HuH-7.5 (cell line): ENCODE measurements at regions not wholly inside any gene's neighbourhood (a gene's known extent, or its start where the extent isn't known, plus 50 kb on each side); places are given as distances from the start of the nearest gene placed in this dataset.
"Not testable (repeated sequence)": the region's sequence is repeated elsewhere in the genome, so short reads cannot be mapped to it uniquely, and the experiment has no call there.

Experiments
- DNase-seq: peaks from one replicate; pipeline ENCODE4 v3.0.0; 2011; ENCODE audit warnings: low spot score

- no peak for DNase-seq
These were observed 186.1 kb downstream of the CAND1 start for GRCh38 chr12:67455236-67455635.

DNA sequence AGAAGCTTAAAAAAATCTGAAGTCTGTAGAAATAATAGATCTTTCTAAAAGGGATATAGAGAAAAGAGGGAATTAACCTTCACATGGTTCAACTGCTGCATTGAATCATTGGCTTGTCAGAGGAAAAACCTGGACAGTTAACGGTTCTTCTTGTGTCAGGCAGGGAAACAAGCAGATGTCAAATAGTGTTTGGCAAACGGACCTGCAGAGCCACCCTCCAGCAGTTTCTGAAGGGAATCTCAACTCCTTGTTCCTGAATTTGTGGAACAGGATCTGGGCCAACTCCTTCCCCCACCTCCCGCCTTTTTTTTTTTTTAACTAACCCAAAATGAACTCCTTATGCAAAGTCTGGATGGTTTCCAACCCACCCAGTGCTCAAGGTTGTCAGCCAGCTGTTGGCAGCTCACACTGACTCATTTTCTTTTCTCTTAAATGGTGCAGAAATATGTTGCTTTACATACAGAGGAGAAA lies 187.3 kb downstream of the CAND1 start:
- no peak for DNase-seq

GRCh38 chr12:67457136-67457535 lies 188.0 kb downstream of the CAND1 start:
- DNase-seq = no peak

- DNase-seq = no peak
These were observed 188.9 kb downstream of the CAND1 start for GRCh38 chr12:67457778-67458665.

- DNase-seq = no peak
These were observed 189.4 kb upstream of the DYRK2 start for GRCh38 chr12:67459173-67459572.

GRCh38 chr12:67459578-67459977 lies 189.0 kb upstream of the DYRK2 start:
- DNase-seq = no peak

GRCh38 chr12:67460388-67460787 lies 188.2 kb upstream of the DYRK2 start:
- no peak for DNase-seq

DNA sequence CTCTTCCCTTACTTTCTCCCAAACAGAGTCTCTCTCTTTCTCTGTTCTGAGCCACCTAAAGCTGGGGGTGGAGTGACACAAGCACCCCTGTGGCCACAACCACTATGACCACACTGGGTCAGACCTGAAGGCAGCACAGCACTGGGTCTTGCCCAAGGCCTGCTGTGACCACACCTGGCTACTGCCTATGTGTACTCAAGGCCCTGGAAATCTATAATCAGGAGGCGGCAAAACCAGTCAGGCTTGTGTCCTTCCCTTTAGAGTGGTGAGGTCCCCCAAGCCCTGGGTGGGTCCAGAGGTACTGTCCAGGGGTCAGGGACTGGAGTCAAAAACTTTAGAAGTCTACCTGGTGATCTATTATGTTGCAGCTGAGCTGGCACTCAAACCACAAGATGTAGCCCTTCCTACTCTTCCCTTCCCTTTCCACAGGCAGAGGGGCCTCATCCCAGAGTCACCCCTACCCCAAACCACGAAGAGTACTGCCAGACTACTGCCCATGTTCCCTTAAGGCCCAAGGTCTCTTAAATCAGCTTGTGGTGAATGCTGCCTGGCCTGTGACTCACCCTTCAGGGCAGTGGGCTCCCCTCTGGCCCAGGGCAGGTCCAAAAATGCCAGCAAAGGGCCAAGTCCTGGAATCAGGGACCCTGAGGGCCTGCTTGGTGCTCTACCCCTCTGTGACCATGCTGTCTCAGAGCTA lies 179.8 kb upstream of the DYRK2 start:
- no peak for DNase-seq

GRCh38 chr12:67469666-67470065 lies 178.9 kb upstream of the DYRK2 start:
- DNase-seq = no peak

DNA sequence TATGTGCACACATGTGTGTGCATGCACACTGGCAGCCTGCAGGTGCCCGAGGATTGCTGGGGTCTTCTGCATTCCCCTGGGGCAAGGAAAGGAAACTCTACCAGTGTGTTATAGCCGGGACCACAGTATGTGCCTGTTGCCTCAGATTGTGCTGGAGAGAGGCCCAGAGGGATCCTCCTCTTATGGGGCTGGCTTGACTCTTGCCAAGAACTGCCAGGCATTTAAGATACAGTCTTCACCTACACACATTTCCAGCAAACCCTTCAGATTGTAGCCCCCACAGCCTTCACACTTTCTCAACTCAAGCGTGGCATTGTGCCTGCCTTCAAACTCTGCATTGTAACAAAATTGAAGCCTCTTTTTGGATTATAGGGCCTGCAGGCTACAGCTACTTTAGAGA lies 176.7 kb upstream of the DYRK2 start:
- no peak for DNase-seq

DNA sequence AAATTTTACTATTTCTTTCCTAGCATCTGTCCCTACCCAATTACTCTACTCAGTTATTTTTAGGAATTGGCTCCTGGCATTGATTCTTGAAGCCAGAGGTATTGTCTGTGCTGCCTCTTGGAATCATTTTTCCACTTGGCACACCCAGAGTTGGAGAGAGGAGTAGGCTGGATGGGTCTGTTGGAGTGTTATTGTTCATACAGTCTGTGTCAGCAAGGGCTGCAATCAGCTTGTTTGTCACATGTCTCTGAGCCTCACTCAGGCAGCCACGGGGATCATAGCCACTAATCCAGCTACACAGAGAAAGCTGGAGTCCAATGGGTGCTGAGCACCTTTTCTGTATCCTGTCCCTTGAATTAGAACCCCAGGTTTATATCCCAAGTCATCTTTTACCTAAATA lies 176.0 kb upstream of the DYRK2 start:
- DNase-seq = no peak

DNA sequence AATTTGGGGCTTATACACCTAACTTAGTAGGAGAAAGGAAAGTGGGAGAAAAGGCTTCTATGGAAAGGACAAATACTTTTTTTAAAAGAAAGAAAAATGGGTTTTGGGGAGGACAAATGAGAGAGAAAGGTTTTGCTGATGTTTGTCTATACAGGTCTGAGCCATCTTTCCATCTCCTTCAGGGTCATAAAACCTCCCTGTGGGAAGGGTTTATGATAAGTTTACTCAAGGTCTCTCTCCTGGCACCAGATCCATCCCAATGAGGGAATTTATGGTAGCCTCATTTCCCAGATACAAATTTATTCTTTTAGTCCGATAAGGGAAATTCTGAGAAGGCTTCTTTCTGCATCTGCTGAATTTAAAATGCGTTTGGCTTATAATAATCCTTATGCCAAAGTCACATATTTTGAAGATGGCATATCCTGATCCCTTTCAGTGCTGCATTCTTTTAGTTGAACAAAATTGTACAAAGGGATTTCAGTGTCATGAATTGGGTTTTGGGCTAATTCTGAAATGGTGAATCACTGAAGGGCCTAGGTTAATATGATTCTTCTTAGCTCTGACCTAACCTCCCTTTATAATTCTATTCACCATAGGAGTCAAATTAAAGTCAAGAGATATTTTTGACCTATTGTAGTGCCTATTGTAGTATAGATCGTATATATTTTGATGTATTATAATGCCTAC lies 173.5 kb upstream of the DYRK2 start:
- DNase-seq = no peak

DNA sequence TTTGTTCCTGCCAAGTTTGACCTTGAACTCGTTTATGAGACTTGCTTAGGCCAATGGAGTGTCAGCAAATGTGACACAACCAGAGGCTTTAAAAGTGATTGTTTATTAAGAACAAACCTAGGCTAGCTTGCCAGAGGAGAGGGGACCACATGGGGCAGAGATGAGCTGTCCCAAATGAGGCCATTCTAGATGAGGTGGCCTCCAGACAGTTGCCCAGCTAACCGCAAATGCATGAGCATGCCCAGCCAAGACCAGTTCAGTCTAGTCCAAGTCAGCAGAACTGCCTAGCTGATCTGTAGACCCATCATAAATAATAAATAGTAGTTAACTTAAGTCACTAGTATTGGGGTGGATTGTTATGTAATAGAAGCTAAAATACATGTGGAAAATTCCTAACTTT lies 172.8 kb upstream of the DYRK2 start:
- no peak for DNase-seq

DNA sequence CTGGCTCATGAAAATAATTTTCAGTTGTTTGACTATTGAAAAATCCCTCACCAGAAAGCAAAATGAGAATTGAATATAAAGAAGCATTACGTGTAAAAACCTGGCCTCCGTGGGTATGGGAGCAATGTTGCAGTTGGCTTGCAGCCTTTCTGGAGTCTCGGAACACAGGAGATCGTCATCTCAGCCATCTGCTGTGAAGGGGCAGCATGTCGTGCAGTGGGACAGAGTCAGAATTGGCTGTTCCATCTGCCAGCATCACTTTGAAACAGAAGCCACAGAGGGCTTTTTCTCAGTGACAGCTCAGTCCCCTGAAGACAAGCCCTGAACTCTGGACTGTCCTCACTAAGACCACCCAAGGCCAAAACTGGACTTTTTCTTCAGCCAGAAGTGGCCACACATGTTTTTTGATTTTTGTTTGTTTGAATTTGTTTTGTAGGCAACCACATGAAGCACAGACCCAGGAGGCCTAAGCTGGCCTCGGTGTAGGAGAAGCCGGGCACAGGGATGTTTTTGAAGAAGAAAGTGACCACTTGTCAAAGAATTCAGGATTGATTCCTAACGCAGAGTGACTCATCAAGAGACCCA lies 170.8 kb upstream of the DYRK2 start:
- no peak for DNase-seq

- DNase-seq = no peak
These were observed 165.5 kb upstream of the DYRK2 start for GRCh38 chr12:67482751-67483661.

DNA sequence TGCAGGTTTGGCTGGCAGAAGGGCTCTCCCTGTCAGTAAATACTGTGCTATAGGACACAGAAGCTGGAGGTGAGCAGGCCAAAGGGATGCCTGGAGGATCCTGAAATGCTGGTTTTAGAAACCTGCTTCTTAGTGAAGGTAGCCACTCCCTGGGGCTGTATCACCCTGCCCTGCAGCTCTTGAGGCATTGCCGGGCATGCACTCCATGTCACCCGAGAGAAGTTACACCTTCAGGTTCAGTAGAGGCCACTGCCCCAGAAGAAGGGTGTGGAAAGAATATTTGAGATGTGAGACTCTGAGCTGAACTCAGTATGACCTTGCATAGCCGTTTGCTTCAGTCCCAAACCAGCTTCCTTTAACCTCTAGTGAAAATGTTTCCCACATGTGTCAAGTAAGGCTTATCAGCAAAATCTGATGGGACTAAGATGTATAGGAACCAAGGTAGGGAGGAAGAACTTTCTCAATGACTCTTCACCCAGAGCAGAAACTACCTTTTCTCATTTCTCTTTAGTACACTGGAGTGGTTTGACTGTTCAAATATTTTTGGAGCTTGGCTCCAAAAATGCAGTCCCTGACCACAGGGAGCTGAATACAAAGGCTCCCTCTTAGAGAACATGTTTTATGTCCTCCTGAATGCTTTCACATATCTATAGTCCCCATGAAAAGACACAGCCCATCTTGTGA lies 164.5 kb upstream of the DYRK2 start:
- no peak for DNase-seq

GRCh38 chr12:67484791-67485480 lies 163.6 kb upstream of the DYRK2 start:
- DNase-seq = no peak

GRCh38 chr12:67486671-67487070 lies 161.9 kb upstream of the DYRK2 start:
- DNase-seq = no peak

- DNase-seq = not testable (repeated sequence)
These were observed 160.2 kb upstream of the DYRK2 start for GRCh38 chr12:67488349-67488748.

DNA sequence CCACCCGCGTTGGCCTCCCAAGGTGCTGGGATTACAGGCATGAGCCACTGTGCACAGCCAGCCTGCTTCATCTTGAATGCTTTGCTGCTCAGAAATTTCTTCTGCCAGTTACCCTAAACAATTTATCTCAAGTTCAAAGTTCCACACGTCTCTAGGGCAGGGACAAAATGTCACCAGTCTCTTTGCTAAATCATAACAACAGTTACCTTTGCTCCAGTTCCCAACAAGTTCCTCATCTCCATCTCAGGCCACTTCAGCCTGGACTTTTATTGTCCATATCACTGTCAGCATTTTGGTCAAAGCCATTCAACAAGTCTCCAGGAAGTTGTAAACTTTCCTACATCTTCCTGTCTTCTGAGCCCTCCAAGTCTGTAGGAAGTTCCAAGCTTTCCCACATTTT lies 159.5 kb upstream of the DYRK2 start:
- no peak for DNase-seq
